Gastrocnemius medialis (tissue), 4 donors: ENCODE measurements at regions not wholly inside any gene's neighbourhood (a gene's known extent, or its start where the extent isn't known, plus 50 kb on each side); places are given as distances from the start of the nearest gene placed in this dataset.

Experiments used
- POLR2A ChIP-seq, 2 donors: fragments of 450-650 bp; IDR thresholded peaks; one replicate each; pipeline ENCODE4 v1.6.1; 2017; ENCODE audit warnings: antibody characterized with exemption in 2 of 2, mild to moderate bottlenecking in 2 of 2, moderate library complexity in 2 of 2
- TF ChIP-seq, protein P1 (sequence below), 5 experiments: fragments of 450-650 bp in 3 of 5; fragments of 200-600 bp in 2 of 5; sonication (generic) in 2 of 5; IDR thresholded peaks in 4 of 5; conservative IDR thresholded peaks in 1 of 5; 1 replicate in 4 of 5; 2 replicates in 1 of 5; pipeline ENCODE4 v1.5.1; 2016 to 2019; ENCODE audit warnings: antibody characterized with exemption in 5 of 5, mild to moderate bottlenecking in 3 of 5, moderate library complexity in 3 of 5

DNA sequence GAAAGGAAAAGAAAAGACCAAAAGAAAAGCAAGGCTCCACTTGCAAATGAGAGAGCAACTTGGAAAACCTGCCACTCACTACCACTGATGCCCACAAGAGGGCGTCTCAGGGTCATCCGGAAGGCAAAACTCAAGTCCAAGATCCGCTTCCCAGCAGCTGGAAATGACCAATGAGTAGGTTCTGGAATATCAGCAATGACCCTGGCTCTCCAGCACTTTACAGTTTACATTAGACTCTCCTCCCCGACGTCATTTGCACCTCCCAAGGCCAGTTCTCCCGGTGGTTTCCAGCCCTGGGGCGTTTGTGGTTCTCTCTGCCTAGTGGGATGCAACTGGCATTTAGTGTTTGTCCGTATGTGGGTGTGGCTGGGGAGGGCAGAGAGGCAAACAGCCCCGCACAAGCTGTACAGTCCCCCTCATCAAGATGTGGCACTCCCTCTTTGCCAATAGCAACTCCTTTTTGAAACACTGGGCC lies 193.8 kb upstream of the ZNF618 start:
- TF ChIP-seq, protein P1, sequence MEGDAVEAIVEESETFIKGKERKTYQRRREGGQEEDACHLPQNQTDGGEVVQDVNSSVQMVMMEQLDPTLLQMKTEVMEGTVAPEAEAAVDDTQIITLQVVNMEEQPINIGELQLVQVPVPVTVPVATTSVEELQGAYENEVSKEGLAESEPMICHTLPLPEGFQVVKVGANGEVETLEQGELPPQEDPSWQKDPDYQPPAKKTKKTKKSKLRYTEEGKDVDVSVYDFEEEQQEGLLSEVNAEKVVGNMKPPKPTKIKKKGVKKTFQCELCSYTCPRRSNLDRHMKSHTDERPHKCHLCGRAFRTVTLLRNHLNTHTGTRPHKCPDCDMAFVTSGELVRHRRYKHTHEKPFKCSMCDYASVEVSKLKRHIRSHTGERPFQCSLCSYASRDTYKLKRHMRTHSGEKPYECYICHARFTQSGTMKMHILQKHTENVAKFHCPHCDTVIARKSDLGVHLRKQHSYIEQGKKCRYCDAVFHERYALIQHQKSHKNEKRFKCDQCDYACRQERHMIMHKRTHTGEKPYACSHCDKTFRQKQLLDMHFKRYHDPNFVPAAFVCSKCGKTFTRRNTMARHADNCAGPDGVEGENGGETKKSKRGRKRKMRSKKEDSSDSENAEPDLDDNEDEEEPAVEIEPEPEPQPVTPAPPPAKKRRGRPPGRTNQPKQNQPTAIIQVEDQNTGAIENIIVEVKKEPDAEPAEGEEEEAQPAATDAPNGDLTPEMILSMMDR (IDR thresholded peaks at IDR 0.05 in 4 of 5, conservative IDR thresholded peaks at IDR 0.05 in 1 of 5), result peak; percentile 50 to 88 (median 69)
- TF ChIP-seq POLR2A (IDR thresholded peaks at IDR 0.05), result no peak
